ENCODE measurements at regions not wholly inside any gene's neighbourhood (a gene's known extent, or its start where the extent isn't known, plus 50 kb on each side); places are given as distances from the start of the nearest gene placed in this dataset.

GRCh38 chr2:183259921-183260320 is 135.7 kb downstream of the NUP35 start:
- no peaks in the 10 kb centered on the region for H4K20me1 ChIP-seq (ENCODE audit: insufficient read depth)
- no peak overlapping the region for H3K9ac ChIP-seq (ENCODE audit: low read length)
- TF ChIP-seq CTCF (IDR thresholded peaks at IDR 0.05; ENCODE audit: poor library complexity, severe bottlenecking) (no peak), EP300 (conservative IDR thresholded peaks at IDR 0.05; ENCODE audit: poor library complexity, severe bottlenecking) (no peak), RAD21 (conservative IDR thresholded peaks at IDR 0.05) (no peak), MXI1 (conservative IDR thresholded peaks at IDR 0.05; ENCODE audit: poor library complexity, severe bottlenecking) (no peak), TAF1 (IDR thresholded peaks at IDR 0.05; ENCODE audit: low read depth) (no peak)
- TF ChIP-seq, protein P1, sequence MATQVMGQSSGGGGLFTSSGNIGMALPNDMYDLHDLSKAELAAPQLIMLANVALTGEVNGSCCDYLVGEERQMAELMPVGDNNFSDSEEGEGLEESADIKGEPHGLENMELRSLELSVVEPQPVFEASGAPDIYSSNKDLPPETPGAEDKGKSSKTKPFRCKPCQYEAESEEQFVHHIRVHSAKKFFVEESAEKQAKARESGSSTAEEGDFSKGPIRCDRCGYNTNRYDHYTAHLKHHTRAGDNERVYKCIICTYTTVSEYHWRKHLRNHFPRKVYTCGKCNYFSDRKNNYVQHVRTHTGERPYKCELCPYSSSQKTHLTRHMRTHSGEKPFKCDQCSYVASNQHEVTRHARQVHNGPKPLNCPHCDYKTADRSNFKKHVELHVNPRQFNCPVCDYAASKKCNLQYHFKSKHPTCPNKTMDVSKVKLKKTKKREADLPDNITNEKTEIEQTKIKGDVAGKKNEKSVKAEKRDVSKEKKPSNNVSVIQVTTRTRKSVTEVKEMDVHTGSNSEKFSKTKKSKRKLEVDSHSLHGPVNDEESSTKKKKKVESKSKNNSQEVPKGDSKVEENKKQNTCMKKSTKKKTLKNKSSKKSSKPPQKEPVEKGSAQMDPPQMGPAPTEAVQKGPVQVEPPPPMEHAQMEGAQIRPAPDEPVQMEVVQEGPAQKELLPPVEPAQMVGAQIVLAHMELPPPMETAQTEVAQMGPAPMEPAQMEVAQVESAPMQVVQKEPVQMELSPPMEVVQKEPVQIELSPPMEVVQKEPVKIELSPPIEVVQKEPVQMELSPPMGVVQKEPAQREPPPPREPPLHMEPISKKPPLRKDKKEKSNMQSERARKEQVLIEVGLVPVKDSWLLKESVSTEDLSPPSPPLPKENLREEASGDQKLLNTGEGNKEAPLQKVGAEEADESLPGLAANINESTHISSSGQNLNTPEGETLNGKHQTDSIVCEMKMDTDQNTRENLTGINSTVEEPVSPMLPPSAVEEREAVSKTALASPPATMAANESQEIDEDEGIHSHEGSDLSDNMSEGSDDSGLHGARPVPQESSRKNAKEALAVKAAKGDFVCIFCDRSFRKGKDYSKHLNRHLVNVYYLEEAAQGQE (IDR thresholded peaks at IDR 0.05; ENCODE audit: borderline replicate concordance), result no peak
- H3K4me3 ChIP-seq (ENCODE audit: low read length), result no peak overlapping the region
- no peak overlapping the region for H3K27ac ChIP-seq (ENCODE audit: low read length)
- no peaks in the 10 kb centered on the region for H3K27me3 ChIP-seq (ENCODE audit: insufficient read depth, low read depth, low read length)
- H2AFZ ChIP-seq (ENCODE audit: low read depth, low read length), result no peak overlapping the region
- H3K9me2 ChIP-seq (ENCODE audit: insufficient read depth, low read length), result no peaks in the 10 kb centered on the region
- no peaks in the 10 kb centered on the region for H3K79me2 ChIP-seq (replicated peaks; ENCODE audit: insufficient read depth, low read length)
- H3K4me2 ChIP-seq (ENCODE audit: low read length), result no peak overlapping the region
- H3K9me3 ChIP-seq (ENCODE audit: low read length), result no peaks in the 10 kb centered on the region
- H3K36me3 ChIP-seq (ENCODE audit: insufficient read depth, low read length), result no peaks in the 10 kb centered on the region
- H3F3A ChIP-seq (ENCODE audit: insufficient read depth, low read length, poor library complexity, severe bottlenecking), result peaks cover 4% of the 10 kb centered on the region

DNA sequence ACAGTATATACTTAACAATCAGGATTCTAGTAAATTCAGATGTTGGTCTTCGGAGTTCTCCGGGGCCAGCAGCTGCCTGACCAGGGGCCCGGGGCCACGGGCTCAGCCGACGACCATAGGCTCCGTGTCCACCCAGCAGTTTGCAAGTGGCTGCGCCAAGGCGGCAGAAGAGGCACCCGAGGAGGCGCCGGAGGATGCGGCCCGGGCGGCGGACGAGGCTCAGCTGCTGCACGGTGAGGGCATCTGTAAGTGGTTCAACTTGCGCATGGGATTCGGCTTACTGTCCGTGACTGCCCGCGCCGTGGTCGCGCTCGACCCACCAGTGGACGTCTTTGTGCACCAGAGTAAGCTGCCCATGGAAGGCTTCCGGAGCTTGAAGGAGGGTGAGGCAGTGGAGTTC is 136.3 kb downstream of the NUP35 start:
- H3K79me2 ChIP-seq (replicated peaks; ENCODE audit: insufficient read depth, low read length), result no peaks in the 10 kb centered on the region
- H3F3A ChIP-seq (ENCODE audit: insufficient read depth, low read length, poor library complexity, severe bottlenecking), result peaks cover 4% of the 10 kb centered on the region
- no peak overlapping the region for H2AFZ ChIP-seq (ENCODE audit: low read depth, low read length)
- TF ChIP-seq RAD21 (conservative IDR thresholded peaks at IDR 0.05) (no peak), POLR2AphosphoS5 (IDR thresholded peaks at IDR 0.05) (no peak), EP300 (conservative IDR thresholded peaks at IDR 0.05; ENCODE audit: poor library complexity, severe bottlenecking) (no peak), SMC3 (conservative IDR thresholded peaks at IDR 0.05; ENCODE audit: poor library complexity) (no peak), CTCF (IDR thresholded peaks at IDR 0.05; ENCODE audit: poor library complexity, severe bottlenecking) (no peak), EZH2 (IDR thresholded peaks at IDR 0.05; ENCODE audit: borderline replicate concordance, insufficient read depth, low read length, poor library complexity, severe bottlenecking) (no peak), MXI1 (conservative IDR thresholded peaks at IDR 0.05; ENCODE audit: poor library complexity, severe bottlenecking) (no peak), TAF1 (IDR thresholded peaks at IDR 0.05; ENCODE audit: low read depth) (no peak)
- TF ChIP-seq, protein P1 (IDR thresholded peaks at IDR 0.05; ENCODE audit: borderline replicate concordance), result no peak
- H3K4me3 ChIP-seq (ENCODE audit: low read length), result no peak overlapping the region
- H3K9me3 ChIP-seq (ENCODE audit: low read length), result no peaks in the 10 kb centered on the region
- no peak overlapping the region for H3K27ac ChIP-seq (ENCODE audit: low read length)
- no peak overlapping the region for H3K9ac ChIP-seq (ENCODE audit: low read length)
- no peaks in the 10 kb centered on the region for H3K9me2 ChIP-seq (ENCODE audit: insufficient read depth, low read length)
- H3K4me2 ChIP-seq (ENCODE audit: low read length), result no peak overlapping the region
- no peaks in the 10 kb centered on the region for H4K20me1 ChIP-seq (ENCODE audit: insufficient read depth)
- no peaks in the 10 kb centered on the region for H3K27me3 ChIP-seq (ENCODE audit: insufficient read depth, low read depth, low read length)
- H3K36me3 ChIP-seq (ENCODE audit: insufficient read depth, low read length), result no peaks in the 10 kb centered on the region
